HG03045 (cell line): ENCODE measurements at regions not wholly inside any gene's neighbourhood (a gene's known extent, or its start where the extent isn't known, plus 50 kb on each side); places are given as distances from the start of the nearest gene placed in this dataset.

ENCODE experiments used
- ATAC-seq: cut with Tn5 transposase; IDR thresholded peaks from one replicate; pipeline ENCODE4 v1.9.1; 2021; ENCODE audit warnings: mild to moderate bottlenecking, moderate library complexity; ENCODE audit not compliant: unreplicated experiment

DNA sequence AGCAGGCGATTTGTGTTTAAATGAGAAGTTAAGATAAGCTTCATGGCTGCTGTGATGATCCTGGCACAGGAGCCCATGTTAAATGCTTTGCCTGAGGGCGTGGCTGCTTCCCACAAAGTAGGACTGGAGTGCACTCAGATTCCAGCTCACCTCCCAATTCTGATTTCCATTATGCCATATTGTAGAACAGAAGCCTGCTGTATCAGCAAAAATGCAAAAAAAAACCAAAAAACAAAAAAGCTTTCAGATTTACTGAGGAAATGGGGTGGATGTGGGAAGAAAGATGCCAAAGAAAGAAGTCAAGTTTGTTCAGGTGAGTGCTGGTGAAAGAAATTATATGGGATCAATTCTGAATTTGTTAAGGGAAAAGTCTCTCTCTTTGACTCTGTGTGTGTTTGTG, 610.4 kb upstream of the NETO1 start:
- no peak for ATAC-seq

DNA sequence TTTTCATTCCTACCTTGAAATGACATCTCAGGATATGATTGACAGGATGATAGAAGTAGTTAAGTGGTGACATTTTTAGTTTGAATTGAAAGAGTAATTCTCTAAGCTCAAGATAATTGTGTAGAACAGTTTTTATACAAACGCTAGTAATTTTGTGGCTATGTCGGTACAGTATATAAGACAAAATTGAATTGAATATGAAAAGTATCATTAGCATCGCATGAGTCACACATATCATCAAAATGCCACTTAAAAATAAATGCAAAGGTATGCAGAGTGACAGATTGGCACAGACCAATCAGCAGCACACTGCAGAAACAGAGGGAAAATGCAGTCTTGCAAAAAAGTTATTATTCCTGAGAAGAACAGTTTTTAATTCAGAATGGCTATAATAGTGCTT, 608.2 kb upstream of the NETO1 start:
- no peak for ATAC-seq

DNA sequence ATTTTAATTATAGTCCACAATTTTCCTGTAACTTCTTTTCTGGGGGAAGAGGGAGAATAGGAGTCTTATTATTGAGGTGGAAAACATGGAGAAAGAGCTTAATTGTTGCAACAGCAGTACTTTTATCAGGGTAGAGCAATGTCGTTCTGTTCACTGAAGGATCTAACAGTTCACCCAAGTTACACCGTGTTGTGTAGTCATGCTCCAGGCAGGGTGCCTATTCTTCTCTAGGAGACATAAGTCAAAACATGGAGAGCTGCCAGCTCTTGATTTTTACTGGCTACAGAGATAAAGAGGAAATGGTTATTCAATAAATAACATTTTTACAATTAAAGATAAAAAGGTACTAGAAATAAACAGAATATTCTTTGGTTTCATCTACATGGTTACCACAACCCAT, 594.3 kb upstream of the NETO1 start:
- ATAC-seq: no peak

DNA sequence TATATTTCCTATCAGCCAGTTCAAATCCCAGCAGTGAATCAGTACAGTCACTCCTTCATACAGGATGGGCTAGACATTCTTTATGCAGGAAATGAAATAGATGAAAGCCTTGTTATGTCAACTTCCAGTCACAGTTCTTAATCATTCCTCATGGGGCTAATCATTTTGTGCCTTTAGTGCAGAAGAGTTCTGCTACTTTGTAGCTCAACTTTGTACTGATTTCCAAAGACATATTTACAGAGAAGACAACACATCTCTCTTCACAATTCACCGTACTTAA, 593.9 kb upstream of the NETO1 start:
- no peak for ATAC-seq

DNA sequence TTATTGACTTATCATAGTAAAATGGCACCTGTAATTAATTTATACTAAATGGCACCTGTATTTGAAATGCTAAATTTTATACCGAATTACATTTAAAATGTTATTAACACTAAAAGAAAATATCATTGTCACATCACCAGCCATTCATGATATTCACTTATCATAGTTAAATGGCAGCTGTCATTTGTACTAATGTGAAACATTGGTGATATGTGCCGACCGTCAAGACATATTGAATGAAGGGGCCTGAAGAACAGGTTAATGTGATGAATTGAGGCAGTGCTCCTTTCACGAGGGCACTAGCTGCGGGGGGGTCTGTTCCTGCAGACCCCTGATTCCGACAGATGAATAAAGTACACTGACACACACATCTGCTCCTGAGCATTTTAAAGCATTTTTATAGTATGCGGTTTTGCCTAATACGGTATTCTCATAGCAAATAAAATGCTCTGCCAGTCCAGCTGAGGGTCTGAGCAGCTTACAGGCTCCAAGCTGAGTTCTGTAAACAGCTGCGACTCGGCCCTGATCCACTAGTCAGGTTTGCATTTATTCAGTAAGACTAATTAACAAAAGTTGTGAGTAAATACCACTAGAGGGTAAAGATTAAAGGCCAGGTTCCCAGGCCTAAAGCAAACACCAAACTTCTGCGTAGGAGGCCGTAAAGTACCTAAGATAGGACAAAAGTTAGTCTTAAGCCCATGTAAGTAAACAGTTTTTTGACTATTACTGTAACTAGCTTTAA, 593.4 kb upstream of the NETO1 start:
- ATAC-seq: no peak

DNA sequence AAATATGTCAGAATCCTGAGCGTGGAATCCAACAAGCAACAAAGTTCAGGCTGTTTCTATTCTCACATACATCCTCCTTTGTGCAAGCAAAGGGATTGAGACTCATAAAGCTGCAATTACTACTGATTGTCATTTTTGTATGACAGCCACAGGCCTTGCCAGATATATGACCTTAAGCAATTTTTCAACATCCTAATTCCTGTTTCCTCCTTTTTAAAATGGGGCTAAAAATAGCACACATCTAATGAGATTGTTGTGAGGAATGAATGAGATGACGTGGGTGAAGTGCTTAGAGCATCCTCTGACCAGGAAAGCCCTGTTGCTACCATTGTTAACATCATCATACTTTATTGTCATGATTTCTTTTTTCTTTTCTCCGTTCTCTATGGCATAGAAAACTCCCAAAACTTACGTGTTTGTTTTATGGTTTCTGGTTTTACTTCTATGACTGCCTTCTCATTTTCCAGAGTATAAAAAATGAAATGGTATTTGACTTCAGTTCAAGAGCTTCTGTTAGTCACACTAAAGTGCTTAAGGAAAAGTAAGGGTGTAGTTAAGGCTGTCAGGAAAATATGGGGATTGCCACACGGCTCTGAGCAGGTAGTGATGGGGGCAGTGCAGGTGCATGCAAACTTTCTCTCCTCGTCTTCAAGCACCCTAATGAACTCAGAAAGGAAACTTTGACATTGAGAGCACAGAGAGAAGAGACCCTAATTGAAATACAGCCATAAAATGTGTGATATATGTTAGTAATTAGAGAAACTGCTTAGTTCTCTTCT, 590.6 kb upstream of the NETO1 start:
- no peak for ATAC-seq

DNA sequence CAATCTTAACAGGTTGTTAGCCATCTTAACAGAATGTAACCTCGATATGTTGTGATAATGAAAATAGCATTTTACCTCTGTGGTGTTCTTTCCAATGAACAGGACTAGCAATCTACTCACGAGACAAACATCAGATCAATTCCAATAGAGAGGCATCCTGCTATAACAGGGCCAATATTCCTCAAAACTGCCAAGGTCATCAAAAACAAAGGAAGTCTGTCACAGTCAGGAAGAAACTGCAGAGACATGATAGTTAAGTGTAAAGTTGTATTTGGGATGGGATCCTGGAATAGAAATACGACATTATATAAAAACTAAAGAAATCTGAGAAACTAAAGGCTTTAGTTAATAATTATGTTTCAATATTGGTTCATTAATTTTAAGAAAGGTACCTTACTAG, 588.9 kb upstream of the NETO1 start:
- ATAC-seq: no peak

DNA sequence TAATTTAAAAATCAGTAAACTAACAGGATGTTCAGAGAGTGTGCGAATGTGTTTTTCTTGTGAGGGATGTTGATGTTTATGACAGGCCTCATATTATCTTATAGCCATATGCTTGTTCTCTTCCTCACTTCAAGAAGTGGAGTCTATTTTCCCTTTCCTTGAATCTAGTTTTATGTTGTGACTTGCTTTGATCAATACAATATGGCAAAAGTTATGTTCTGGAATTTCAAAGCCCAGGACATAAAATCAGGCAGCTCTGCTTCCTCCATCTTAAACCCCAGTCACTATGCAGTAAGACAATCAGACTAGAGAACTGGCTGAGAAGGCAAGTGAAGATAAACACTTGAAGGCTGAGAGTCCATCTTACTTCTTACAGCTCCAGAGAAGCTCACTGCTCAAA, 585.1 kb upstream of the NETO1 start:
- ATAC-seq: no peak

DNA sequence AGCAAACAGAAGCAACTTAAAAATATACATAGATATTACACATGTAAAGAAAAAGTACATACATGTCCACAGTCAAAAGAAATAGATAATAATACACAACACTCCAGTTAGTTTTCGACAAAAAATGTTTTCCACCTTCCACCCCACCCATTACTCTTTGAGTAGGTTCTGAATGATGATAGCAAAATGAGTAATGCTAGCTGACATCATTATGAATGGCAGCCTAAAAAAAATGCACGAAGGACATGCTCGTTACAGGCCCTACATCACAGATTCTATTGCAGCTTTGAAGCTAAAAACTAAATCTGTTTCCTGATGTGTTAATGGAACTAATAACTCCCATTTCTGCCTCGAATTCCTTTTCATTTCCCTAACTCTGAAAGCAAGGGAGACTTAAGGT, 578.7 kb upstream of the NETO1 start:
- ATAC-seq: no peak

DNA sequence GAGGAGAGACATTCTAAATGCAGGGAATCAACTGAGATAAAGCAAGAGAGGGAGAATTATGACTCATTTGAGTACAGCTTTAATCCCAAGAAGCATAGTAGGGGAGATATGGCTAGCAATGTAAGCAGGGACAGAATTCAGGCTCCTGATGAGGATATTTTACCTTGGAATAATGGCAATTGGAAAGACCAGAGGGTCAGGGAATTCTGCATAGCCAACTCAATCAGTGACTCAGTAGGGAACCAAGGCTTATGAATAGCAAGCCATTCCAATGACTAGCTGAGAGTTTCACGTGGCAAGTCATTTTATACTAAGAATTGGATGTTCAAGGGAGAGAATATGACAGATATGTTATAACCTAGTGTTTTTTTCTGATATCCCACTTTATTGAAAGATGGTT, 563.8 kb upstream of the NETO1 start:
- no peak for ATAC-seq

DNA sequence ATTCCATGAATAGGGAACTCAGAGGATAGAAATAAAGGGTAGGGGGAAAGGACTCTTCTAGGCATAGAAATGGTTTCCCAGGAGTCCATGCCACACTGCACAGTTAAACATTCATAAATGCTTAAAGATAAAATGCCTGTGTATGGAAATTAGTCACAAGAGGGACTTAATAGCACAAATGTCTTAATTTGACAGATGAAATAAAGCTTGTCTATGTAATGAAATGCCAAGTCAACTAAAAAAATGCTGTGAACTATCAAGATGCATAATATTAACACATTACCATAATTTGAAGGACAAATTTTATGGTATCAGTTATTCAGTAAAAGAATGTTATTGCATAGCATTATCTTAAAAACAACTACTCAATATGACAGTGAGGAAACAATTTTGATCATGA, 553.2 kb upstream of the NETO1 start:
- ATAC-seq: no peak

DNA sequence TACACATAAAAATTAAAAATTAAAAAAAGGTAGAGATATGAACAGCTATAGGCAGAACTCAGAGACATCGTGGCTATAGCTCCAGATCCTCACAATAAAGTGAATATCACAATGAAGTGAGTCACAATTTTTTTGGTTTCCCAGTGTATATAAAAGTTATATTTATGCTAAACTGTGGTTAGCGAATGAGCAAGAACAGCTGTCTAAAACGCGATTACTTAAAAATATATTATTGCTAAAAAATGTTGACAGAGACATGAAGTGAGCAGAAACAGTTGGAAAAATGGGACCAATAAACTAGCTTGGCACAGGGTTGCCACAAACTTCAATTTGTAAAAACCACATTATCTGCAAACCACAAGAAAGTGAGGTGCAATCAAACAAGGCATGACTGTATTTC, 551.7 kb upstream of the NETO1 start:
- ATAC-seq: no peak

DNA sequence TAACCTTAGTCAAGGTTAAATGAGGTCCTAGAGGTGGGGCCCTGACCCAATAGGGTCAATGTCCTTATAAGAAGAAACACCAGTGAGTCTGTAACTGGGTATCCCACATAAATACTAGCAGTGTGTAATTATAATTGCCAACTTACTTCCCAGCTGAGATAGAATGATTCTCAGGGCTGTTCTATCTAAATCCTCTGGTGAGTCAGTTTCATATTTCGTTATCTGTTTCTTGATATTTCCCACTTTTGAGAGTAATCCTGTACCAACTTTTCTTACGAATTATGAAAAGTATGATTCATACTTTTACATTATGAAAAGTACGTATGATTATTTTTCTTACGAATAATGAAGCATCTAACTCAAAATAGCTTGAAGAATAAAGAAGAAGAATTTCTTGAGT, 546.8 kb upstream of the NETO1 start:
- ATAC-seq: no peak

DNA sequence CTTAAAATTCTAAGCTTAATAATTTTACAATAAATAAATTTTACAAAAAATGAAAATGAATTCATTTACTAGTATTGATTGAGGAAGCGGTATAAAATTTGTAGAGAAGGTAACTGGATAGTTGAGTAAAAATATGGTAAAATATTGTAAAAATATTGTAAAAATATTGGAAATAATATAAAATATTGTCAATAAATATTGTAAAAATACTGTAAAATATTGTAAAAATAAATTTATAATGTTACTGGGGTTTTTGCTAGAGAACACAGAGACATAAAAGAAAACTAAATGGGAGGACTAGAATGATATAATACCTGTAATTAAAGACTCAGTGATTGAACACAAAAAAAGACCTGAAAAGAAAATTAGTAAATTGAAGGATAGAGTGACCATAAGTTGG, 546.3 kb upstream of the NETO1 start:
- ATAC-seq: no peak

DNA sequence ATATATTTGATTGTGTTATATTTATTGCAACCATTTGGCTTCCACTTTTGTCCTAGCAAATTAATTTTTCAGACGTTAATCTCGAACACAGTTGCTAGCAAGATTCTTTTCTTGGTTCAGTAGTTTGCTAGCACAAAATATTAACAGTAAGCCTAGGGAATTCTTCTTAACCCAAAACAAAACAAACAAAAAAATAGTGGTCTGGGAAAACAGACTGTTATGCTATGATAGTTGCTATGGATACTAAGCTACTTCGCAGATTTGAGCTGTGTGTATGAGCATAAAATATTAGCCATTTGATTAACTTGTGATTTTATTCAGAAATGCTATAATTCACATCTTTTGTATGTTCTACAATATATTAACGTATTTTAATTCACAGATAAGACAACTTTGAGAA, 541.5 kb upstream of the NETO1 start:
- no peak for ATAC-seq

DNA sequence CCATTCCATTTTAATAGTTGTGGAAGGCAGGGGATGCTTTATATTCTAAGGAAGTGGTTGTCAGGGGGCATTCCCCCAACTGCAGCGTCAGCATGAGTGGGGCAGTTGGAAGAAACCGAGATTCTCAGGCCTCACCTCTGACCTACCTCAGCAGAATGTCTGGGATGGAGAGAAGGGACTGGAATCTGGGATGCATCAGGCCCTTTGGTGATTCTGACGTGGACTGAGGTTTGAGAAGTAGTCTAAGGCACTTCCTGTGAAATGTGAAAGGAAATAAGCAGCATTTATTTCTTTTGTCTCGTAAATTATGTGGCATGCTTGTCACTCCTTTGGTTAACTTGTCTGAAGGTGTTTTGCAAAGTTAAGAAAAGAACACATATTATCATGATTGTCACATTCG, 540.7 kb upstream of the NETO1 start:
- no peak for ATAC-seq

DNA sequence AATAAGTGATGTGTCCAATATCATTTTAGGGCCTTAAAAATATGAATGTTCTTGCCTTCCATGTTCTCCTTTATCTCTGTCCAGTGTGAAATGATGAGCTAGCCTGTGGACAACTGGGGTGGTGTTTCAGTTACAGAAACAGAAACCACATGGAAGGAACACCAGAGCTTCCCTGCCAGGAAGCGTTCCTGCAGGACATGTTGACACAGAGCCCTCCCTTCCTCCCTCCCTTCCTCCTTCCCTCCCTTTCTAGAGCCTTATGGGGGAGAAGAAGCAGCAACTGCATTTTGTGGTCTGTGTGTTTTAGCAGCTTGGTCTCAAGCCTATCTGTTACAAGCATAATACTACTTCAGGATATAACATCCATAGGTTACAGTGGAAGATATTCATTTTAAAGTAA, 539.7 kb upstream of the NETO1 start:
- no peak for ATAC-seq

DNA sequence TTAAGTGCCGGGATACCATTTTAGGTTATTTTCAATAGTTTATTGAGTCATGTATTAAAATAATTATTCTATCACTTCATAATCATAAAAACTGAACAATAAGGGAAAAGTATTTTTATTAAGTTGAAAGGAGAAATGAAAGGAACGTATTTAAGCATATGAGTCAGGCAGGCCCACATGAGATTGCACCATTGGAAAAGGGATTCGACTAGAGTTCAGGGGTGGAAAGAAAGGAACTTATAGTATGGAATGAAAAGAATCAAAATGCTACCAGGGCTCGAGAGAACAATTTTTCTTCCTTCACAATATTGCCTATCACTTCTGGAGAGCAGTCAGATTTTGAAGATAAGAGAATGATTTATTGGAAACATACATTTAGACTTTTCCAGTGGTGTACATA, 516.5 kb upstream of the NETO1 start:
- no peak for ATAC-seq

DNA sequence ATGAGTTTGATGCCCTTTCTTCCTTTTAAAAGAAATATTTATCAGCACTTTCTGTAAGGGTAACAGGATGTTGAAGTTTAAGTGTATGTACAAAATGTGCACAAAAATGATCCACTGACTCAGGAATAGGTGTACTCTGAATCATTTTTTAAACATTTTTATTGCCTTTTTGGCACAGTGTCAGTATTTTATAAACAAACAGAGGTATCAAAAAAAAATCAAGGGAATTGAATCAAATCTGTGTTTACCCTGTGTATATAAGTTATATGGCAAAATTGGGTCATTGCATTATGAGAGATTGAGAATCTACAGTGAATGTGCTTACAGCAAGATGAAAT, 513.9 kb upstream of the NETO1 start:
- no peak for ATAC-seq

DNA sequence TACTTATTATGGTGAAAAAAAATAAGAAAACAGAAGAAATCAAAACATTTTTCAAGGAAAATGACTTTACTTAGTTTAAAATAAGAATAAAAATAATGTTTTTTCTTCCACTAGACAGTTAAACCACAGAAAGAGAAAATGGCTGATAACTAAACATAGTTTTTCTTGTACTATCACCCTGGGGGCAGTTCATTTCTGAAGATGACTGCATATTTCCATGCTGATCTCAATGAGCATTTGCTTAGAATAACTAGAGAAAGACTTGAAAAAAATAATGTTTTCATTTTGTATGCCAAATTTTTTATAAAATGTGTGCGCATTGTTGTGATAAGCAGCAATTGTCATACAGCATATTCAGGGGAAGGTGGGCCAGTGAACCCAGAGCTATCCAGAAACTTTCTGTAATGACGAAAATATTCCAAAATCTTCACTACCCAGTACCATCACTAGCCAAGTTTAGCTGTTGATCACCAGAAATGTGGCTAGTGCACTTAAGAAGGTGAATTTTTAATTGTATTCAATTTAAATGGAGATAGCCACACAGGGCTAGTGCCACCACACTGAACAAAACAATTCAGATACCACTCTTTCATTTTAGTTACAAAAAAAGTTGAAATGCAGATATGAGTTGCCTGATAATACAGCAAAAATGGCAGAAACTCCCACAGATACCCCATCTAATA, 513.4 kb upstream of the NETO1 start:
- no peak for ATAC-seq

DNA sequence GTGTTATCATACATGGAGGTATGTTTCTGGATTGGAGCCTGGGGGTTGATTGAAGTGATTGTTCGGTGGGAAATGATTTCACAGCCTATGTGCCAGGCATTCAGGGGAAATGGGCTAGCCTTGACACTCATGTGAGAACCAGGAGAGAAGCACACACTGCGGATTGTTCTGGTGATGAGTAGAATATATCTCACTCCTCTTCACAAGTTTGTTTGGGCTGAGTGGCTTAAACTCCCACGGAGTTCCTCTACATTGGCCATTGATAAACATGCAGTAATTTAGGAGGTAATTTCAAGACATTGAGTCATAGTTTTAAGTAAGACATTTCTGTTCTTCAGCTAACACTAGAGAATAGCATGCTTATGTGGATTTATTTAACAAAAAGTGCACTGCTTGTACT, 498.9 kb upstream of the NETO1 start:
- no peak for ATAC-seq

DNA sequence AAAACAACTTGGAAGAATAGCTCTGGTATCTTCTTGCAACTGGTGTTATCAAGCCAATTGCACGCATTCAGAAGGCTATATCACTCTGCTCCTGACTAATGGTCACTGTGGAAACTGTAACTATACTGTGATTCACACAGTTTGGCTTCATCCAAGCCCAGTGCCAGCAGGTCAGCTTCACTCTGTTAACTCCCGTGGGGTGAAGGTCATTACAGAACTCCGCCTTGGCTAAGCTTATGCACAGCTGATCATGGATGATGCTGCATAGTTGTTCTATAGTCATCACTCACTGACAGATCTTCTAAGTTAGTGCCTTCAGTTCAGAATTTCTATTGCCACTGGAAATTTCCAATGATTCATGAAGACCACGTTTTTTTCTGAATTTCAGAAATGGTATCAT, 497.2 kb upstream of the NETO1 start:
- ATAC-seq: no peak

DNA sequence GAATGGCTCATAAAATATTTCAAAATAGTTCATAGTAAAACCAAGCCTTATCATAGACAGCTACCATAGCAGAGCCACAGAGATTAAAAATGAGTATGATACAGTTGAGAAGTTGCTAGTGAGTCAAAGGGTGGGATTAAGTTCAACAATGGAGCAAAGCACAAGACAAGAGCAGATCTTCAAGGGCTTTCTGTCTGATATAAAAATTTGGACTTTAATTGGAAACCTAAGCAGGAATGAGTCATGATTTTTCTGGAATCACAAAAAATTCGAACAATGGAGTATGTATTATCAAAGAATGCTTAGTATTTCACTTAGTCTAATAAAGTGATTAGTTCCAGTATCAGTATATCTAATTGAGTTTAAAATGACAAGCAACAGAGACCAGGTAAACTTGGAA, 487.3 kb upstream of the NETO1 start:
- ATAC-seq: no peak
